ENCODE measurements at regions not wholly inside any gene's neighbourhood (a gene's known extent, or its start where the extent isn't known, plus 50 kb on each side); places are given as distances from the start of the nearest gene placed in this dataset.

DNA sequence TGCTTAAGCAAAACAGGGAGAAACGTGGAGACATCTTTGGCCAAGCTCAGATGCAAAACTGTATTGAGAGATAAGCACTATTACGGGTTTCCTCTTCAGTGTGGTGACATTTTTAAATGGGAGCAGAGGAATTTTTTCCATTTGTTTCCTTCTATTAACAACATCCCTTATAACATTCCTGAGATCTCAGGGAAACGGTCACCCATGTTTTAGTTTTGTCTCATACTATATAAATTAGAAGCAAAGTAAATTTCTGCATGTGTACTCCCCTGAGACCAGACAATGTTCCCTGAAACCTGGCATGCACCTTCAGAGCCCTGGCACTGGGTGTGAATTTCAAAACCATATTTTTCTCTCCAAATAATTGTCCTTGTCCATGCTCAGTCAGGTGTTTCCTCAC lies 57.6 kb upstream of the RNF152 start:
- no peaks in the 10 kb centered on the region for H3K36me3 ChIP-seq (ENCODE audit: control insufficient read depth, insufficient read depth, low read length)
- peaks cover 33% of the 10 kb centered on the region for H3K4me1 ChIP-seq (ENCODE audit: control insufficient read depth, insufficient read depth, low read length)
- WGBS, 2 experiments, result 92 to 97% methylated on average over 1 to 3 of the region's 3 CpGs
- H3K27ac ChIP-seq (ENCODE audit: insufficient read depth, low read depth, low read length, poor library complexity, severe bottlenecking), result no peak overlapping the region
- H3K27me3 ChIP-seq (ENCODE audit: control insufficient read depth, insufficient read depth, low read length, poor library complexity, severe bottlenecking), result no peaks in the 10 kb centered on the region
- no peak overlapping the region for H3K4me3 ChIP-seq (ENCODE audit: insufficient read depth, low read depth, low read length)
- no peaks in the 10 kb centered on the region for H3K9me3 ChIP-seq (ENCODE audit: control insufficient read depth, low read length)

DNA sequence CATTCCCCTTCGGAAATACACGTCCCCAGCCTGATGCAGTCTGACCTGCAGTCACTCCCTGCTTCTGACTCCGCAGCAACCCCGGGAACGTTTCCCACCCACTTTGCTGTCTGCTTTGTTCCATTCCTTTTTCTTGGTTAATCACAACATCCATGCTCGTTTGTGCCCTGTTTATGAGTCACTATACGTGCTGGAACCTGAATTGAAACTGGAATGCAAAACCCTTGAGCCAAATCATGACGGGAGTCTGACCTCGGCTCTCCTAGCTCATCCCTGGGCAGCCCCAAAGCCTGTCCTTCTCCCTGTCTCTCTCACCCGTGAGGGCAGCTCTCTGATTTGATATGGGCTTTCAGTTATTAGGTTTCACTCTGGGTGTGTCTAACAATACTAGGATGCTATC lies 57.1 kb upstream of the RNF152 start:
- no peaks in the 10 kb centered on the region for H3K27me3 ChIP-seq (ENCODE audit: control insufficient read depth, insufficient read depth, low read length, poor library complexity, severe bottlenecking)
- WGBS, 2 experiments, result 79 to 81% methylated on average over 10 of the region's 10 CpGs
- H3K4me3 ChIP-seq (ENCODE audit: insufficient read depth, low read depth, low read length), result no peak overlapping the region
- no peak overlapping the region for H3K27ac ChIP-seq (ENCODE audit: insufficient read depth, low read depth, low read length, poor library complexity, severe bottlenecking)
- no peaks in the 10 kb centered on the region for H3K36me3 ChIP-seq (ENCODE audit: control insufficient read depth, insufficient read depth, low read length)
- H3K4me1 ChIP-seq (ENCODE audit: control insufficient read depth, insufficient read depth, low read length), result peaks cover 33% of the 10 kb centered on the region
- H3K9me3 ChIP-seq (ENCODE audit: control insufficient read depth, low read length), result no peaks in the 10 kb centered on the region

GRCh38 chr18:61948846-61949438 lies 56.1 kb upstream of the RNF152 start:
- Histone ChIP-seq H3K4me1 (ENCODE audit: control insufficient read depth, insufficient read depth, low read length) (peaks cover 33% of the 10 kb centered on the region), H3K36me3 (ENCODE audit: control insufficient read depth, insufficient read depth, low read length) (no peaks in the 10 kb centered on the region), H3K9me3 (ENCODE audit: control insufficient read depth, low read length) (no peaks in the 10 kb centered on the region), H3K27me3 (ENCODE audit: control insufficient read depth, insufficient read depth, low read length, poor library complexity, severe bottlenecking) (no peaks in the 10 kb centered on the region), H3K4me3 (ENCODE audit: insufficient read depth, low read depth, low read length) (no peak overlapping the region), H3K27ac (ENCODE audit: insufficient read depth, low read depth, low read length, poor library complexity, severe bottlenecking) (peak overlapping the region; percentile 51)
- WGBS, 2 experiments, result 86 to 87% methylated on average over 5 to 6 of the region's 6 CpGs

DNA sequence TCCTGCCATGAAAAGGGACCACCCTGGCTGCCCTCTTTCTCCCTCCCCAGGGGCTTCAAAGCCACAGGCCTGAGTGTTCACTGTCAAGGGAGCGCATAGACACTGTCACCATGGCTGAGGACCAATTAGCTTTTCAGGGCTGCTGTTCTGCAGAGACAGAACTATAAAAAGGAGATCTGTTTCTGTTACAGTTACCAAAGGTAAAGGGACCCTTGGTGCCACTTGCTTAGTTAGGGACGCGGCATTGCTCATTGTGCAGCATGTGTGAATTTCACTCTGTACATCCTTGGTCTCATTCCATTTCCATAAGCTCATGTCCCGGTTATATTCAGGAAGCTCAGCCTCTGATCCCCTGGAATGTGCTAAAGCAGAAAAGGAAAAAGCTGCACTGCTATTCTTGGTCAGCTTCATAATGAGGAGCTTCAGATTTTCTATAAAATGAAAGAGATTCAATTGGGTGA lies 55.5 kb upstream of the RNF152 start:
- Histone ChIP-seq H3K9me3 (ENCODE audit: control insufficient read depth, low read length) (no peaks in the 10 kb centered on the region), H3K27ac (ENCODE audit: insufficient read depth, low read depth, low read length, poor library complexity, severe bottlenecking) (no peak overlapping the region), H3K36me3 (ENCODE audit: control insufficient read depth, insufficient read depth, low read length) (no peaks in the 10 kb centered on the region), H3K4me3 (ENCODE audit: insufficient read depth, low read depth, low read length) (no peak overlapping the region), H3K27me3 (ENCODE audit: control insufficient read depth, insufficient read depth, low read length, poor library complexity, severe bottlenecking) (no peaks in the 10 kb centered on the region), H3K4me1 (ENCODE audit: control insufficient read depth, insufficient read depth, low read length) (peaks cover 33% of the 10 kb centered on the region)
- 79 to 90% methylated on average over 4 of the region's 4 CpGs for WGBS, 2 experiments

DNA sequence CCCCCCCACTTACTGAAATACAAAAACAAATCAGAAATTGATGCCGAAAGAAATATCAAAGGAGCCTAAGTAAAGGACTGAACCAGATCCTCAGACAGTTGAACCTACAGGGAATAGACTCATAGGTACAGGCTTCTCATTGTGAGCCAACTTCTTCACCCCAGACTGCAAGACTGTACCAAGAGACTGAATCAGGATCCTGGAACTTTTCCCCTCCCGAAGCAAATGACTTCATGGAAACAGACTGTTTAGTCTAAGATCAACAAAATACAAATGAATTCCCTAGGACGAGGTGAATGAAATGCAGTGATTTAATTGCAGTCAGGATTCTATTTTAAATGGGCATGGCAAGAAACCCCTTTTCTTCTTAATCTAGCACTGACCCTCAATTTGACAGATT lies 53.6 kb upstream of the RNF152 start:
- Histone ChIP-seq H3K36me3 (ENCODE audit: control insufficient read depth, insufficient read depth, low read length) (no peaks in the 10 kb centered on the region), H3K27ac (ENCODE audit: insufficient read depth, low read depth, low read length, poor library complexity, severe bottlenecking) (no peak overlapping the region), H3K4me3 (ENCODE audit: insufficient read depth, low read depth, low read length) (no peak overlapping the region), H3K4me1 (ENCODE audit: control insufficient read depth, insufficient read depth, low read length) (peaks cover 33% of the 10 kb centered on the region), H3K27me3 (ENCODE audit: control insufficient read depth, insufficient read depth, low read length, poor library complexity, severe bottlenecking) (no peaks in the 10 kb centered on the region), H3K9me3 (ENCODE audit: control insufficient read depth, low read length) (no peaks in the 10 kb centered on the region)
- WGBS, 2 experiments, result 95 to 97% methylated on average over 2 to 3 of the region's 3 CpGs

DNA sequence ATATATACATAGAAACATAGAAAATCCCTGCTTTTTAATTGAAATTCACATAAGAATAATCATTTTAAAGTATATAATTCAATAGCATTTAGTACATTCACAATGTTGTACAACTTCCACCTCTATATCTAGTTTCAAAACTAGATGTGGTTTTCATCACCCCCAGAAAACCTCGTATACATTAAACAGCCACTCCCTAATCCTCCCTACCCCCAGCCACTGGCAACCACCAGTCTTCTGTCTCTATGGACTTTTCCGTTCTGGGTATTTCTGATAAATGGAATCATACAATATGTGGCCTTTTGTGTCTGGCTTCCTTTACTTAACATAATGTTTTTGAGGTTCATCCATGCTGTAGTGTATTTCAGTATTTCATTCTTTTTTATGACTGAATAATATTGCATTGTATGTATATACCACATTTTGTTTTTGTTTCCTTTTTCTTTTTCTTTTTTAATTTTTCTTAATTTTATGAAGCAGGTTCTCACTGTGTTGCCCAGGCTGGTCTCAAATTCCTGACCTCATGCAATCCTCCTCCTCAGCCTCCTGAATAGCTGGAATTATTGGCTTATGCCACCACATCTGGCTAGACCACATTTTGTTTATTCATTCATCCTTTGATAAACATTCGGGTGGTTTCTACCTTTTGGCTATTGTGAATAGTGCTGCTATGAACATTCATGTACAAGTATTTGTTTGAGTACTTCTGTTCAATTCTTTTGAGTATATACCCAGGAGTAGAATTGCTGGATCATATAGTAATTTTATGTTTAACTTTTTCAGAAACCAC lies 50.6 kb upstream of the RNF152 start:
- WGBS, 2 experiments, result 80 to 95% methylated on average over 2 to 3 of the region's 3 CpGs
- Histone ChIP-seq H3K4me1 (ENCODE audit: control insufficient read depth, insufficient read depth, low read length) (peaks cover 16% of the 10 kb centered on the region), H3K9me3 (ENCODE audit: control insufficient read depth, low read length) (no peaks in the 10 kb centered on the region)

More for the DNA sequence above, 50.6 kb upstream of the RNF152 start:
- no peaks in the 10 kb centered on the region for H3K36me3 ChIP-seq (ENCODE audit: control insufficient read depth, insufficient read depth, low read length)
- H3K27me3 ChIP-seq (ENCODE audit: control insufficient read depth, insufficient read depth, low read length, poor library complexity, severe bottlenecking), result no peaks in the 10 kb centered on the region
- H3K27ac ChIP-seq (ENCODE audit: insufficient read depth, low read depth, low read length, poor library complexity, severe bottlenecking), result no peak overlapping the region
- H3K4me3 ChIP-seq (ENCODE audit: insufficient read depth, low read depth, low read length), result no peak overlapping the region
